IMR-90 (cell line): ENCODE measurements at regions not wholly inside any gene's neighbourhood (a gene's known extent, or its start where the extent isn't known, plus 50 kb on each side); places are given as distances from the start of the nearest gene placed in this dataset.

Experiments used
- ATAC-seq: fragments of 200-7000 bp; cut with Tn5 transposase; 2 replicates; pipeline ENCODE4 v1.9.1; 2020; ENCODE audit warnings: low read depth, mild to moderate bottlenecking, moderate library complexity
- BruUV-seq: library from RNA; stranded (reverse); fragments of 400-500 nt; replicated peaks from 2 replicates; lab custom pipeline; 2021; lab: Mats Ljungman, UMichigan
- CTCF ChIA-PET: fragments of 300-600 bp; formaldehyde crosslinking; extraction: SDS; loops from one replicate; lab custom pipeline; 2021; ENCODE audit warnings: antibody characterized with exemption; lab: Yijun Ruan, JAX
- POLR2A ChIA-PET: fragments of 300-600 bp; sonication (Branson Sonifier 250); formaldehyde crosslinking; loops from one replicate; lab custom pipeline; 2022; ENCODE audit warnings: antibody characterized with exemption; ENCODE audit not compliant: unreplicated experiment; lab: Charles Lee
- DNase-seq: peaks from one replicate; pipeline ENCODE4 v3.0.0; 2013
- H2AFZ ChIP-seq: replicated peaks from 2 replicates; pipeline ENCODE3; 2013; ENCODE audit warnings: low read length, mild to moderate bottlenecking; ENCODE audit not compliant: poor library complexity
- H2AK5ac ChIP-seq: 2 replicates; pipeline ENCODE4 v1.6.1; 2013; ENCODE audit warnings: low read depth, low read length, inconsistent platforms
- H2AK9ac ChIP-seq: replicated peaks from 2 replicates; pipeline ENCODE3; 2013; ENCODE audit warnings: mild to moderate bottlenecking, low read depth, low read length, moderate library complexity; ENCODE audit not compliant: poor library complexity
- H2BK120ac ChIP-seq: 2 replicates; pipeline ENCODE4 v1.6.1; 2013; ENCODE audit warnings: low read depth, low read length, inconsistent platforms
- H2BK15ac ChIP-seq: 3 replicates; pipeline ENCODE4 v1.6.1; 2013; ENCODE audit warnings: low read depth, low read length, inconsistent platforms
- H2BK20ac ChIP-seq: 2 replicates; pipeline ENCODE4 v1.6.1; 2013; ENCODE audit warnings: low read depth, mild to moderate bottlenecking, inconsistent platforms, low read length, moderate library complexity
- H2BK5ac ChIP-seq: 2 replicates; pipeline ENCODE4 v1.6.1; 2013; ENCODE audit warnings: mild to moderate bottlenecking, low read depth, low read length, inconsistent platforms; ENCODE audit not compliant: poor library complexity, severe bottlenecking
- H3K14ac ChIP-seq: replicated peaks from 2 replicates; pipeline ENCODE4 v1.6.1; 2013; ENCODE audit warnings: low read depth, low read length, inconsistent platforms
- H3K18ac ChIP-seq: 2 replicates; pipeline ENCODE4 v1.6.1; 2013; ENCODE audit warnings: low read depth, low read length, control low read depth
- H3K23ac ChIP-seq: 2 replicates; pipeline ENCODE4 v1.6.1; 2013; ENCODE audit warnings: low read depth, low read length, inconsistent platforms
- H3K27ac ChIP-seq: 2 replicates; pipeline ENCODE4 v1.5.1; 2013; ENCODE audit warnings: mild to moderate bottlenecking, control low read depth, low read length; ENCODE audit not compliant: insufficient read depth
- H3K27me3 ChIP-seq: 2 replicates; pipeline ENCODE4 v1.6.1; 2013; ENCODE audit warnings: low read length; ENCODE audit not compliant: control insufficient read depth, insufficient read depth
- H3K36me3 ChIP-seq: 2 replicates; pipeline ENCODE4 v1.6.1; 2013; ENCODE audit warnings: low read length, mixed read lengths; ENCODE audit not compliant: control insufficient read depth, insufficient read depth
- H3K4ac ChIP-seq: 2 replicates; pipeline ENCODE4 v1.6.1; 2013; ENCODE audit warnings: low read depth, low read length, inconsistent platforms
- H3K4me1 ChIP-seq: 2 replicates; pipeline ENCODE4 v1.6.1; 2013; ENCODE audit warnings: low read length, mixed read lengths; ENCODE audit not compliant: control insufficient read depth, insufficient read depth
- H3K4me2 ChIP-seq: 2 replicates; pipeline ENCODE4 v1.6.1; 2013; ENCODE audit warnings: low read depth, mild to moderate bottlenecking, control low read depth, low read length, moderate library complexity
- H3K4me3 ChIP-seq: 2 replicates; pipeline ENCODE4 v1.5.1; 2013; ENCODE audit warnings: low read depth, mild to moderate bottlenecking, control low read depth, low read length, moderate library complexity; ENCODE audit not compliant: insufficient read depth
- H3K56ac ChIP-seq: 2 replicates; pipeline ENCODE4 v1.6.1; 2013; ENCODE audit warnings: low read length, inconsistent platforms; ENCODE audit not compliant: insufficient read depth; ENCODE audit errors: extremely low read depth
- H3K79me1 ChIP-seq, 2 experiments: 2 replicates each; pipeline ENCODE4 v1.6.1; 2013; ENCODE audit warnings: low read length in 2 of 2, inconsistent platforms in 1 of 2, low read depth in 1 of 2
- H3K9ac ChIP-seq: 2 replicates; pipeline ENCODE4 v1.6.1; 2013; ENCODE audit warnings: low read depth, low read length, control low read depth
- H3K9me1 ChIP-seq: 2 replicates; pipeline ENCODE4 v1.6.1; 2013; ENCODE audit warnings: low read length, inconsistent platforms; ENCODE audit not compliant: insufficient read depth
- H3K9me3 ChIP-seq: 2 replicates; pipeline ENCODE4 v1.6.1; 2013; ENCODE audit warnings: low read length; ENCODE audit not compliant: control insufficient read depth, insufficient read depth
- H4K20me1 ChIP-seq: 2 replicates; pipeline ENCODE4 v1.6.1; 2013; ENCODE audit warnings: low read length, inconsistent platforms; ENCODE audit not compliant: insufficient read depth
- H4K5ac ChIP-seq: 2 replicates; pipeline ENCODE4 v1.6.1; 2013; ENCODE audit warnings: mild to moderate bottlenecking, low read depth, low read length, control low read depth
- H4K8ac ChIP-seq, 2 experiments: 2 replicates each; pipeline ENCODE4 v1.6.1; 2013; ENCODE audit warnings: low read depth in 2 of 2, low read length in 2 of 2, control low read depth in 1 of 2, inconsistent platforms in 1 of 2
- H4K91ac ChIP-seq: 2 replicates; pipeline ENCODE4 v1.6.1; 2013; ENCODE audit warnings: low read depth, low read length, inconsistent platforms; ENCODE audit not compliant: insufficient read depth
- FOS ChIP-seq: fragments of 150-350 bp; IDR thresholded peaks from 2 replicates; pipeline ENCODE4 v1.6.1; 2016; ENCODE audit warnings: low read depth, low read length
- MXI1 ChIP-seq: IDR thresholded peaks from 2 replicates; pipeline ENCODE4 v1.6.1; 2012; ENCODE audit warnings: low read depth, mild to moderate bottlenecking, low read length, moderate library complexity, borderline replicate concordance
- USF2 ChIP-seq: fragments of 150-350 bp; IDR thresholded peaks from 2 replicates; pipeline ENCODE4 v1.6.1; 2017; ENCODE audit warnings: mild to moderate bottlenecking, antibody characterized with exemption, low read length, low read depth
- WGBS, 2 experiments: methylation state at CpG; one replicate each; pipeline versions ENCODE4 v1.1.5 to v1.1.7; 2013; ENCODE audit warnings: missing lambda C conversion rate in 2 of 2; ENCODE audit not compliant: insufficient read length in 1 of 2; ENCODE audit errors: extremely low coverage in 2 of 2; 5-methylcytosine and 5-hydroxymethylcytosine counted together
- dilution Hi-C: fragments of 300-500 bp; cut with HindIII; formaldehyde crosslinking; loops from one replicate; pipeline ENCODE4 v1.14.3; 2018; ENCODE audit warnings: low sequenced_read_pairs; ENCODE audit not compliant: unreplicated experiment
- in situ Hi-C: fragments of 300-500 bp; cut with MboI; formaldehyde crosslinking; loops from 3 replicates; pipeline ENCODE4 v1.14.3; 2019; ENCODE audit warnings: low sequenced_read_pairs, inconsistent platforms, mixed read lengths
- intact Hi-C: fragments of 100-400 bp; cut with micrococcal nuclease; formaldehyde crosslinking; loops from 2 replicates; pipeline ENCODE4 v1.10.0; 2022

DNA sequence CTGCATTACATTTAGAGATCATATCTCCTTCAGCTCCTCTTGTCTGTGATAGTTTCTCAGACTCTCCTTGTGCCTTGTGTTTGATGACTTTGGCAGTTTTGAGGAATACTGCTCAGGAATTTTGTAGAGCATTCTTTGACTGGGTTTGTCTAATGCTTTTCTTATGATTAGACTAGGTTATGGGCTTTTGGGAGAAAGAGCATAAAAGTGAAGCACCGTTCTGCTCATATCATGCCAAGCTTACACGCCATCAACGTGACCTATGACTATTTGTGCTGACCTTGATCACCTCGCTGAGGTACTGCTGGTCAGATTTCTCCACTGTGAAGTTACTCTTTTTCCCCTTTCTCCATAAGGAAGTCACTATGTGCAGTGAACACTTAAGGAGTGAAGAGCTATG is 256.0 kb downstream of the LY86 start:
- Histone ChIP-seq H2BK15ac (no peak overlapping the region), H4K91ac (no peak overlapping the region), H3K4me3 (no peak overlapping the region), H3K4ac (no peak overlapping the region), H4K20me1 (no peaks in the 10 kb centered on the region), H3K18ac (no peak overlapping the region), H3K79me1 (no peaks in the 10 kb centered on the region), H3K4me2 (no peak overlapping the region), H3K27me3 (peaks cover 3% of the 10 kb centered on the region), H3K27ac (no peak overlapping the region), H2AK5ac (no peak overlapping the region), H3K9me3 (no peaks in the 10 kb centered on the region), H3K4me1 (peaks cover 6% of the 10 kb centered on the region), H3K56ac (no peak overlapping the region), H3K23ac (no peak overlapping the region), H4K5ac (no peak overlapping the region), H2BK120ac (no peak overlapping the region), H3K9me1 (no peaks in the 10 kb centered on the region), H2AFZ (no peak overlapping the region), H2AK9ac (no peak overlapping the region), H4K8ac (no peak overlapping the region), H3K36me3 (no peaks in the 10 kb centered on the region), H3K14ac (no peak overlapping the region), H2BK5ac (no peak overlapping the region), H3K9ac (no peak overlapping the region), H2BK20ac (no peak overlapping the region)
- intact Hi-C loops (no loop called here), in situ Hi-C loops (no loop called here), dilution Hi-C loops (no loop called here)
- ChIA-PET POLR2A (no interaction called here), CTCF (no interaction called here)
- ATAC-seq: no peak
- DNase-seq: no peak
- BruUV-seq: no TSS peak
- WGBS, 2 experiments: 80% methylated on average over 2 of the region's 4 CpGs; no CpG with 5 or more reads in 1 of the 2 experiments
- TF ChIP-seq USF2 (no peak), FOS (no peak), MXI1 (no peak)
